Activated naive CD4-positive, alpha-beta T cell treated with anti-CD3 and anti-CD28 coated beads, Interleukin-2, amount 10 ng/mL, durations not matched to agents 7 days and 5 days (primary cell): ENCODE measurements at regions not wholly inside any gene's neighbourhood (a gene's known extent, or its start where the extent isn't known, plus 50 kb on each side); places are given as distances from the start of the nearest gene placed in this dataset.
"Not testable (repeated sequence)": the region's sequence is repeated elsewhere in the genome, so short reads cannot be mapped to it uniquely, and the experiment has no call there.

ENCODE experiments used
- CTCF ChIA-PET: fragments of 350-600 bp; sonication (Branson Sonifier 250); formaldehyde crosslinking; loops from one replicate; lab custom pipeline; 2021; ENCODE audit warnings: antibody characterized with exemption; lab: Charles Lee
- DNase-seq: peaks from one replicate; pipeline ENCODE4 v3.0.0-alpha.2; 2020
- H3K27ac Mint-ChIP-seq: one replicate; pipeline ENCODE4 v1.8.0; 2021; ENCODE audit warnings: mild to moderate bottlenecking, moderate library complexity, mixed read lengths
- H3K27me3 Mint-ChIP-seq: one replicate; pipeline ENCODE4 v1.8.0; 2021; ENCODE audit warnings: mild to moderate bottlenecking, mixed read lengths
- H3K36me3 Mint-ChIP-seq: one replicate; pipeline ENCODE4 v1.8.0; 2021; ENCODE audit warnings: mixed read lengths
- H3K4me1 Mint-ChIP-seq: one replicate; pipeline ENCODE4 v1.8.0; 2021; ENCODE audit warnings: mixed read lengths
- H3K4me3 Mint-ChIP-seq: one replicate; pipeline ENCODE4 v1.8.0; 2021; ENCODE audit warnings: mild to moderate bottlenecking, moderate library complexity, mixed read lengths
- H3K9me3 Mint-ChIP-seq: one replicate; pipeline ENCODE4 v1.8.0; 2021; ENCODE audit warnings: mixed read lengths

GRCh38 chr5:56406838-56407237 is 173.7 kb upstream of the ANKRD55 start:
- Mint-ChIP-seq H3K4me3 (no peak overlapping the region), H3K9me3 (peaks cover 2% of the 10 kb centered on the region), H3K4me1 (no peaks in the 10 kb centered on the region), H3K27ac (no peak overlapping the region), H3K27me3 (peaks cover 5% of the 10 kb centered on the region), H3K36me3 (peaks cover 1% of the 10 kb centered on the region)
- no peak for DNase-seq
- CTCF ChIA-PET = interaction anchor here (1.1 kb wide), 1 partner anchor 90 kb away, joined by 3 read pairs; no protein-coding TSS in a partner anchor

- Mint-ChIP-seq H3K36me3 (peaks cover 1% of the 10 kb centered on the region), H3K4me1 (no peaks in the 10 kb centered on the region), H3K27ac (no peak overlapping the region), H3K4me3 (no peak overlapping the region), H3K27me3 (peaks cover 5% of the 10 kb centered on the region), H3K9me3 (peaks cover 2% of the 10 kb centered on the region)
- no peak for DNase-seq
- CTCF ChIA-PET = interaction anchor here (1.1 kb wide), 1 partner anchor 90 kb away, joined by 3 read pairs; no protein-coding TSS in a partner anchor
Measured at GRCh38 chr5:56406221-56406620, 173.1 kb upstream of the ANKRD55 start.

GRCh38 chr5:56405116-56405908 is 172.2 kb upstream of the ANKRD55 start:
- Mint-ChIP-seq H3K27ac (no peak overlapping the region), H3K27me3 (peaks cover 5% of the 10 kb centered on the region), H3K4me3 (no peak overlapping the region), H3K9me3 (peaks cover 2% of the 10 kb centered on the region), H3K36me3 (peaks cover 1% of the 10 kb centered on the region), H3K4me1 (no peaks in the 10 kb centered on the region)
- DNase-seq = no peak
- CTCF ChIA-PET = no interaction called here

- Mint-ChIP-seq H3K4me3 (no peak overlapping the region), H3K36me3 (peaks cover 5% of the 10 kb centered on the region), H3K9me3 (peaks cover 6% of the 10 kb centered on the region), H3K4me1 (no peaks in the 10 kb centered on the region), H3K27ac (no peak overlapping the region), H3K27me3 (peaks cover 5% of the 10 kb centered on the region)
- CTCF ChIA-PET = interaction anchor here (1.0 kb wide), 1 partner anchor 132 kb away, joined by 4 read pairs; no protein-coding TSS in a partner anchor
- no peak for DNase-seq
Measured at GRCh38 chr5:56402266-56403220, 169.4 kb upstream of the ANKRD55 start.

- H3K36me3 Mint-ChIP-seq = peaks cover 10% of the 10 kb centered on the region
- CTCF ChIA-PET, H3K27me3 Mint-ChIP-seq, H3K4me1 Mint-ChIP-seq, H3K27ac Mint-ChIP-seq, DNase-seq, H3K4me3 Mint-ChIP-seq: not testable (repeated sequence)
- H3K9me3 Mint-ChIP-seq = peaks cover 28% of the 10 kb centered on the region
Measured at GRCh38 chr5:56397796-56398195, 164.7 kb upstream of the ANKRD55 start.

GRCh38 chr5:56396634-56397033 is 163.5 kb upstream of the ANKRD55 start:
- Mint-ChIP-seq H3K27me3 (no peaks in the 10 kb centered on the region), H3K36me3 (peaks cover 14% of the 10 kb centered on the region), H3K4me3 (no peak overlapping the region), H3K27ac (no peak overlapping the region), H3K4me1 (peaks cover 5% of the 10 kb centered on the region), H3K9me3 (peaks cover 34% of the 10 kb centered on the region)
- CTCF ChIA-PET = interaction anchor here (3.3 kb wide), 1 partner anchor 125 kb away, joined by 9 read pairs; no protein-coding TSS in a partner anchor
- DNase-seq = no peak

- Mint-ChIP-seq H3K27me3 (peaks cover 17% of the 10 kb centered on the region), H3K36me3 (peaks cover 6% of the 10 kb centered on the region), H3K4me1 (peaks cover 5% of the 10 kb centered on the region), H3K4me3 (no peak overlapping the region), H3K9me3 (peaks cover 14% of the 10 kb centered on the region), H3K27ac (no peak overlapping the region)
- no peak for DNase-seq
- CTCF ChIA-PET = no interaction called here
Measured at GRCh38 chr5:56389261-56389660, 156.1 kb upstream of the ANKRD55 start.

- Mint-ChIP-seq H3K27me3 (peaks cover 22% of the 10 kb centered on the region), H3K9me3 (peaks cover 14% of the 10 kb centered on the region), H3K4me3 (no peak overlapping the region), H3K4me1 (peaks cover 3% of the 10 kb centered on the region), H3K27ac (no peak overlapping the region), H3K36me3 (peaks cover 6% of the 10 kb centered on the region)
- CTCF ChIA-PET = no interaction called here
- no peak for DNase-seq
Measured at GRCh38 chr5:56388229-56388985, 155.3 kb upstream of the ANKRD55 start.

GRCh38 chr5:56386046-56386445 is 152.9 kb upstream of the ANKRD55 start:
- Mint-ChIP-seq H3K36me3 (no peaks in the 10 kb centered on the region), H3K4me3 (no peak overlapping the region), H3K27me3 (peaks cover 26% of the 10 kb centered on the region), H3K9me3 (peaks cover 8% of the 10 kb centered on the region), H3K4me1 (no peaks in the 10 kb centered on the region), H3K27ac (no peak overlapping the region)
- no peak for DNase-seq
- CTCF ChIA-PET = no interaction called here

GRCh38 chr5:56384186-56384585 is 151.1 kb upstream of the ANKRD55 start:
- Mint-ChIP-seq H3K4me1 (no peaks in the 10 kb centered on the region), H3K4me3 (no peak overlapping the region), H3K9me3 (no peaks in the 10 kb centered on the region), H3K27ac (no peak overlapping the region), H3K27me3 (peaks cover 20% of the 10 kb centered on the region), H3K36me3 (no peaks in the 10 kb centered on the region)
- no peak for DNase-seq
- CTCF ChIA-PET = no interaction called here

GRCh38 chr5:56383761-56384160 is 150.6 kb upstream of the ANKRD55 start:
- H3K4me1 Mint-ChIP-seq = no peaks in the 10 kb centered on the region
- H3K36me3 Mint-ChIP-seq = no peaks in the 10 kb centered on the region
- no peaks in the 10 kb centered on the region for H3K9me3 Mint-ChIP-seq
- DNase-seq = no peak
- CTCF ChIA-PET = no interaction called here
- no peak overlapping the region for H3K4me3 Mint-ChIP-seq
- no peak overlapping the region for H3K27ac Mint-ChIP-seq
- H3K27me3 Mint-ChIP-seq = peaks cover 20% of the 10 kb centered on the region

- CTCF ChIA-PET = no interaction called here
- Mint-ChIP-seq H3K4me3 (no peak overlapping the region), H3K4me1 (no peaks in the 10 kb centered on the region), H3K9me3 (no peaks in the 10 kb centered on the region), H3K27ac (no peak overlapping the region), H3K36me3 (peaks cover 2% of the 10 kb centered on the region), H3K27me3 (peaks cover 20% of the 10 kb centered on the region)
- no peak for DNase-seq
Measured at GRCh38 chr5:56382896-56383295, 149.8 kb upstream of the ANKRD55 start.

- Mint-ChIP-seq H3K36me3 (peaks cover 3% of the 10 kb centered on the region), H3K27me3 (peaks cover 4% of the 10 kb centered on the region), H3K4me3 (no peak overlapping the region), H3K27ac (no peak overlapping the region), H3K9me3 (peaks cover 12% of the 10 kb centered on the region), H3K4me1 (no peaks in the 10 kb centered on the region)
- no peak for DNase-seq
- CTCF ChIA-PET = no interaction called here
Measured at GRCh38 chr5:56377573-56377972, 144.4 kb upstream of the ANKRD55 start.

- CTCF ChIA-PET = no interaction called here
- Mint-ChIP-seq H3K9me3 (peaks cover 21% of the 10 kb centered on the region), H3K27me3 (no peaks in the 10 kb centered on the region), H3K4me3 (no peak overlapping the region), H3K27ac (no peak overlapping the region), H3K4me1 (no peaks in the 10 kb centered on the region), H3K36me3 (peaks cover 3% of the 10 kb centered on the region)
- DNase-seq = no peak
Measured at GRCh38 chr5:56376128-56376527, 143.0 kb upstream of the ANKRD55 start.
